ENCODE measurements at regions not wholly inside any gene's neighbourhood (a gene's known extent, or its start where the extent isn't known, plus 50 kb on each side); places are given as distances from the start of the nearest gene placed in this dataset.

- TF ChIP-seq CBX3 (IDR thresholded peaks at IDR 0.05; ENCODE audit: low read depth), result no peak
- no peak for TF ChIP-seq EZH2 (IDR thresholded peaks at IDR 0.05)
- TF ChIP-seq SIN3A (IDR thresholded peaks at IDR 0.05; ENCODE audit: low read depth), result no peak
Observed at GRCh38 chr2:211205836-211206235, 649.4 kb downstream of the CPS1 start.

All from HCT116 (cell line).